A673 (cell line): ENCODE measurements at regions not wholly inside any gene's neighbourhood (a gene's known extent, or its start where the extent isn't known, plus 50 kb on each side); places are given as distances from the start of the nearest gene placed in this dataset.

ENCODE experiments used
- CTCF ChIP-seq: fragments of 300-800, 200-600 bp; sonication (generic); conservative IDR thresholded peaks from 2 replicates; pipeline ENCODE4 v1.5.1; 2017; ENCODE audit warnings: low read depth, mild to moderate bottlenecking, antibody characterized with exemption, low read length, moderate library complexity, mixed read lengths
- EZH2 ChIP-seq: fragments of 200-600 bp; sonication (generic); IDR thresholded peaks from 2 replicates; pipeline ENCODE4 v1.6.1; 2017; ENCODE audit warnings: borderline replicate concordance, low read depth, mild to moderate bottlenecking, mixed read lengths, antibody characterized with exemption, low read length; ENCODE audit not compliant: poor library complexity, severe bottlenecking

GRCh38 chr1:4253935-4254334 lies 353.9 kb upstream of the C1orf174 start:
- TF ChIP-seq CTCF (no peak), EZH2 (no peak)
